OCI-LY7 (cell line): ENCODE measurements at regions not wholly inside any gene's neighbourhood (a gene's known extent, or its start where the extent isn't known, plus 50 kb on each side); places are given as distances from the start of the nearest gene placed in this dataset.

ENCODE experiments used
- EZH2phosphoT487 ChIP-seq: fragments of 200-600 bp; sonication (generic); IDR thresholded peaks from 2 replicates; pipeline ENCODE4 v1.6.1; 2018; ENCODE audit warnings: low read depth, borderline replicate concordance, mild to moderate bottlenecking, mixed run types, antibody characterized with exemption, low read length, moderate library complexity, mixed read lengths
- TF ChIP-seq, protein P1 (sequence below): fragments of 200-600 bp; sonication (generic); conservative IDR thresholded peaks from 2 replicates; pipeline ENCODE4 v1.5.1; 2014; ENCODE audit warnings: mild to moderate bottlenecking, antibody characterized with exemption, low read length, moderate library complexity, mixed read lengths

DNA sequence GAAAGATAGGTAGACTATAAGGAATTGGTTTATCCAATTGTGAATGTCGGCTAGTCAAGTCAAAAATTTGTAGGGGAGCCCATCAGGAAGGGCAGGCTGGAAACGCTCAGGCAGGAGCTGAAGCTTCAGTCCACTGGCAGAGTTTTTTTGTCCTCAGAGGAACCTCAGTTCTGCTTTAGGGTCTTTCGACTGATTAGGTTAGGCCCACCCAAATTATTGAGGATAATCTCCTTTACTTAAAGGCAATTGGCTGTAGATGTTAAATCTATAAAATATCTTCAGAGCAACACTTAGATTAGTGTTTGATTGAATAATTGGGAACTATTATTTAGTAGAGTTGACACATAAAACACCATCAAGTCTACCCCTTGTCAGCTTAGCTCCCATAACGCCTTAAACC, 105.5 kb upstream of the ARHGAP5 start:
- TF ChIP-seq, protein P1, sequence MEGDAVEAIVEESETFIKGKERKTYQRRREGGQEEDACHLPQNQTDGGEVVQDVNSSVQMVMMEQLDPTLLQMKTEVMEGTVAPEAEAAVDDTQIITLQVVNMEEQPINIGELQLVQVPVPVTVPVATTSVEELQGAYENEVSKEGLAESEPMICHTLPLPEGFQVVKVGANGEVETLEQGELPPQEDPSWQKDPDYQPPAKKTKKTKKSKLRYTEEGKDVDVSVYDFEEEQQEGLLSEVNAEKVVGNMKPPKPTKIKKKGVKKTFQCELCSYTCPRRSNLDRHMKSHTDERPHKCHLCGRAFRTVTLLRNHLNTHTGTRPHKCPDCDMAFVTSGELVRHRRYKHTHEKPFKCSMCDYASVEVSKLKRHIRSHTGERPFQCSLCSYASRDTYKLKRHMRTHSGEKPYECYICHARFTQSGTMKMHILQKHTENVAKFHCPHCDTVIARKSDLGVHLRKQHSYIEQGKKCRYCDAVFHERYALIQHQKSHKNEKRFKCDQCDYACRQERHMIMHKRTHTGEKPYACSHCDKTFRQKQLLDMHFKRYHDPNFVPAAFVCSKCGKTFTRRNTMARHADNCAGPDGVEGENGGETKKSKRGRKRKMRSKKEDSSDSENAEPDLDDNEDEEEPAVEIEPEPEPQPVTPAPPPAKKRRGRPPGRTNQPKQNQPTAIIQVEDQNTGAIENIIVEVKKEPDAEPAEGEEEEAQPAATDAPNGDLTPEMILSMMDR = no peak
- TF ChIP-seq EZH2phosphoT487 = no peak
